HepG2 (cell line): ENCODE measurements at regions not wholly inside any gene's neighbourhood (a gene's known extent, or its start where the extent isn't known, plus 50 kb on each side); places are given as distances from the start of the nearest gene placed in this dataset.

Experiments
- BHLHE40 ChIP-seq: IDR thresholded peaks from 2 replicates; pipeline ENCODE4 v1.6.1; 2011; ENCODE audit warnings: low read length, improper control_type of control experiment
- CTCF ChIP-seq: sonication (generic); formaldehyde crosslinking; IDR thresholded peaks from 2 replicates; pipeline ENCODE4 v1.5.0; 2020; ENCODE audit warnings: mild to moderate bottlenecking, missing genetic modification reagents, moderate library complexity
- EZH2 ChIP-seq: conservative IDR thresholded peaks from 2 replicates; pipeline ENCODE4 v1.6.1; 2012; ENCODE audit warnings: mild to moderate bottlenecking, low read depth, low read length, moderate library complexity
- HNF4G ChIP-seq, 2 experiments: sonication (generic) in 1 of 2; formaldehyde crosslinking in 1 of 2; IDR thresholded peaks; 2 replicates each; pipeline versions ENCODE4 v1.4.0 to v1.6.1; 2011 to 2020; ENCODE audit warnings: borderline replicate concordance in 2 of 2, low read depth in 2 of 2, mild to moderate bottlenecking in 2 of 2, low read length in 1 of 2, missing genetic modification reagents in 1 of 2, moderate library complexity in 1 of 2
- MXI1 ChIP-seq: IDR thresholded peaks from 3 replicates; pipeline ENCODE4 v1.6.1; 2012; ENCODE audit warnings: low read depth, low read length, inconsistent platforms, borderline replicate concordance
- PHF8 ChIP-seq: sonication (generic); formaldehyde crosslinking; IDR thresholded peaks from 2 replicates; pipeline ENCODE4 v1.5.0; 2020; ENCODE audit warnings: missing genetic modification reagents
- POLR2AphosphoS2 ChIP-seq: IDR thresholded peaks from 2 replicates; pipeline ENCODE4 v1.6.1; 2011; ENCODE audit warnings: low read depth, low read length, improper control_type of control experiment
- SMARCC2 ChIP-seq: fragments of 450-650 bp; IDR thresholded peaks from 2 replicates; pipeline ENCODE4 v1.6.1; 2017; ENCODE audit warnings: antibody characterized with exemption, mild to moderate bottlenecking
- ZEB1 ChIP-seq: IDR thresholded peaks from 2 replicates; pipeline ENCODE4 v1.6.1; 2012; ENCODE audit warnings: mild to moderate bottlenecking, low read depth, inconsistent platforms; ENCODE audit not compliant: insufficient replicate concordance
- ZNF124 ChIP-seq: sonication (generic); formaldehyde crosslinking; IDR thresholded peaks from 2 replicates; pipeline ENCODE4 v1.4.0; 2020; ENCODE audit warnings: missing genetic modification reagents
- ZNF281 ChIP-seq: sonication (generic); formaldehyde crosslinking; IDR thresholded peaks from 2 replicates; pipeline ENCODE4 v1.4.0; 2020; ENCODE audit warnings: missing genetic modification reagents, borderline replicate concordance
- ZNF784 ChIP-seq: sonication (generic); formaldehyde crosslinking; IDR thresholded peaks from 2 replicates; pipeline ENCODE4 v1.5.1; 2020; ENCODE audit warnings: missing genetic modification reagents, mild to moderate bottlenecking, borderline replicate concordance

- TF ChIP-seq ZNF784 = no peak
- TF ChIP-seq CTCF (CRISPR knock-in tag) = peak; percentile 26; the same call in 1 of the 2 replicates
- no peak for TF ChIP-seq MXI1
- TF ChIP-seq ZNF124 (CRISPR knock-in tag) = no peak
- TF ChIP-seq POLR2AphosphoS2 = no peak
- TF ChIP-seq HNF4G (IDR thresholded peaks at IDR 0.05; ENCODE audit: borderline replicate concordance, low read depth, low read length) = no peak
- no peak for TF ChIP-seq HNF4G (CRISPR knock-in tag; IDR thresholded peaks at IDR 0.05; ENCODE audit: borderline replicate concordance, low read depth)
- no peak for TF ChIP-seq ZNF281
- no peak for TF ChIP-seq BHLHE40
- no peak for TF ChIP-seq ZEB1
- TF ChIP-seq EZH2 = no peak
- no peak for TF ChIP-seq SMARCC2
- no peak for TF ChIP-seq PHF8 (CRISPR knock-in tag)
These were observed 61.8 kb upstream of the ARL4C start for GRCh38 chr2:234558642-234559041.
